Small intestine (tissue), 7 donors: ENCODE measurements at regions not wholly inside any gene's neighbourhood (a gene's known extent, or its start where the extent isn't known, plus 50 kb on each side); places are given as distances from the start of the nearest gene placed in this dataset.

Experiments
- DNase-seq, 2 donors: peaks; one replicate each; pipeline versions ENCODE4 v3.0.0 to v3.0.0-alpha.2; 2013
- FAIRE-seq: peaks from 2 replicates; lab custom pipeline; 2012; peaks lifted over from hg19 to GRCh38; lab: Jason Lieb, UNC
- H3K27ac ChIP-seq, 3 donors: one replicate each; pipeline ENCODE4 v1.5.1; 2013; ENCODE audit warnings: low read length in 2 of 3, mild to moderate bottlenecking in 2 of 3, control low read depth in 1 of 3, inconsistent platforms in 1 of 3, low read depth in 1 of 3, moderate library complexity in 1 of 3
- H3K27me3 ChIP-seq, 3 donors: one replicate each; pipeline ENCODE4 v1.6.1; 2013; ENCODE audit warnings: low read length in 3 of 3, inconsistent platforms in 1 of 3; ENCODE audit not compliant: control insufficient read depth in 3 of 3, insufficient read depth in 3 of 3
- H3K36me3 ChIP-seq, 3 donors: one replicate each; pipeline ENCODE4 v1.6.1; 2013; ENCODE audit warnings: low read length in 3 of 3, inconsistent platforms in 1 of 3, low read depth in 1 of 3, mild to moderate bottlenecking in 1 of 3, moderate library complexity in 1 of 3; ENCODE audit not compliant: control insufficient read depth in 3 of 3, insufficient read depth in 2 of 3
- H3K4me1 ChIP-seq, 3 donors: one replicate each; pipeline ENCODE4 v1.6.1; 2013; ENCODE audit warnings: low read length in 2 of 3, inconsistent platforms in 1 of 3, low read depth in 1 of 3, mild to moderate bottlenecking in 1 of 3, moderate library complexity in 1 of 3; ENCODE audit not compliant: control insufficient read depth in 3 of 3, insufficient read depth in 2 of 3
- H3K4me3 ChIP-seq, 3 donors: one replicate each; pipeline ENCODE4 v1.5.1; 2013; ENCODE audit warnings: low read length in 3 of 3, control low read depth in 1 of 3, inconsistent platforms in 1 of 3, low read depth in 1 of 3, mild to moderate bottlenecking in 1 of 3, moderate library complexity in 1 of 3
- H3K9me3 ChIP-seq, 2 donors: one replicate each; pipeline ENCODE4 v1.6.1; 2013; ENCODE audit warnings: low read depth in 1 of 2, low read length in 1 of 2; ENCODE audit not compliant: control insufficient read depth in 2 of 2, insufficient read depth in 1 of 2
- WGBS, 3 donors: extraction: QIAGEN DNeasy Blood & Tissue Kit; methylation state at CpG; one replicate each; pipeline ENCODE4 v1.1.7; 2013; 5-methylcytosine and 5-hydroxymethylcytosine counted together
- donor health status: healthy with polysubstance abuse.
- donor health status: control.
- donor health status: control.
- donor health status: Bipolar disorder and iron deficiency.
- donor health status: healthy.

- 71 to 85% (median 79%) methylated on average over 10 of the region's 10 CpGs for WGBS, 3 donors
- Histone ChIP-seq H3K4me3 (no peak overlapping the region), H3K36me3 (no peaks in the 10 kb centered on the region), H3K27me3 (no peaks in the 10 kb centered on the region), H3K4me1 (peaks cover 0 to 8% (median 0%) of the 10 kb centered on the region in 3 donors), H3K9me3 (peaks cover 0 to 6% of the 10 kb centered on the region in 2 donors), H3K27ac (peak overlapping the region in 1 of 3 donors; percentile 29)
- FAIRE-seq (no peak), DNase-seq (peak in 1 of 2 donors; percentile 57)
These were observed 183.7 kb downstream of the RGS3 start for GRCh38 chr9:113646946-113647914.

GRCh38 chr9:113648048-113648447, 184.5 kb downstream of the RGS3 start:
- 62 to 70% (median 66%) methylated on average over 2 of the region's 2 CpGs for WGBS, 3 donors
- FAIRE-seq (no peak), DNase-seq (no peak)
- no peaks in the 10 kb centered on the region for H3K36me3 ChIP-seq
- H3K4me3 ChIP-seq, result no peak overlapping the region
- H3K27ac ChIP-seq, result peak overlapping the region in 1 of 3 donors; percentile 29
- peaks cover 0 to 6% of the 10 kb centered on the region in 2 donors for H3K9me3 ChIP-seq
- no peaks in the 10 kb centered on the region for H3K27me3 ChIP-seq
- peaks cover 0 to 12% (median 0%) of the 10 kb centered on the region in 3 donors for H3K4me1 ChIP-seq

DNA sequence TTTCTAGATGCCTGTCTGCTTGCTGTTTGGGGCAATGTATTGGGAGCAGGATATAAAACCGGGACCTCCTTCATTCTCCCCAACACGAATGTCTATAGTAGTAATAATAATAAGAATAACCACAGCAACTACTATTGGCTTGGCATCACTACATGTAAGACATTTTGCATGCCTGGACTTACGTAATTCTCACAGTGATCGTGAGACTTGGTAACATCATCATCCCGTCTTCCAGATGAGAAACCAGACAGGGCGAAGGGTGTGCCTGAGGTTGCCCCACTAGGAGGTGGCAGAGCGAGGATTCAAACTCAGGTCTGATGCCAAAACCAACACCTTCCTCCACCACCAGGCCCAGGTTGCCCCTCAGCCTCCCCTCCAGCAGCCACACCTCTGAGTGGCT, 185.1 kb downstream of the RGS3 start:
- H3K27ac ChIP-seq, result peak overlapping the region in 1 of 3 donors; percentile 29
- FAIRE-seq (no peak), DNase-seq (no peak)
- 87 to 93% (median 89%) methylated on average over 7 of the region's 7 CpGs for WGBS, 3 donors
- no peaks in the 10 kb centered on the region for H3K27me3 ChIP-seq
- peaks cover 0 to 6% of the 10 kb centered on the region in 2 donors for H3K9me3 ChIP-seq
- H3K36me3 ChIP-seq, result no peaks in the 10 kb centered on the region
- H3K4me3 ChIP-seq, result no peak overlapping the region
- H3K4me1 ChIP-seq, result peaks cover 0 to 12% (median 0%) of the 10 kb centered on the region in 3 donors

GRCh38 chr9:113649054-113649453, 185.5 kb downstream of the RGS3 start:
- Histone ChIP-seq H3K27me3 (no peaks in the 10 kb centered on the region), H3K9me3 (peaks cover 0 to 6% of the 10 kb centered on the region in 2 donors), H3K4me1 (peaks cover 0 to 12% (median 0%) of the 10 kb centered on the region in 3 donors), H3K4me3 (no peak overlapping the region), H3K36me3 (no peaks in the 10 kb centered on the region), H3K27ac (no peak overlapping the region)
- DNase-seq, result peak in 1 of 2 donors; percentile 24
- no peak for FAIRE-seq
- WGBS, 3 donors, result 61 to 75% (median 67%) methylated on average over 11 of the region's 11 CpGs

DNA sequence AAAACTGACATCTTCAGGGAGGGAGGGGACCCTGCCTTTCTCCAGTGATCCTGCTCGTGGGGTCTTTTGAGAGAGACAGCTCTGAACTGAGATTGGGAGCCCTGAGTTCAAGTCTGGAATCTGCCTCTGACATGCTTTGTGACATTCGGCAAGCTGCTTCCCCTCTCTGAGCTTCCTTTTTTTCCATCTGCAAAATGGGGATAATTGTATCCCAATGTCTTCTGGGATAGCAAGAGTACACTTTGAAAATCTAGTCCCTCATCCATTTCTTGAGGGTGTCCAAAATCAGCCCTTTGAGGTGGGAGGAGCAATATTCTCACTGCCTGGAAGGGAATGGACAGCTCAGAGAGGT, 186.3 kb downstream of the RGS3 start:
- no peak overlapping the region for H3K4me3 ChIP-seq
- no peak for FAIRE-seq
- H3K4me1 ChIP-seq, result peaks cover 0 to 12% (median 0%) of the 10 kb centered on the region in 3 donors
- no peak overlapping the region for H3K27ac ChIP-seq
- 81 to 89% (median 85%) methylated on average over 2 of the region's 2 CpGs for WGBS, 3 donors
- H3K36me3 ChIP-seq, result no peaks in the 10 kb centered on the region
- no peak for DNase-seq
- H3K27me3 ChIP-seq, result no peaks in the 10 kb centered on the region
- peaks cover 0 to 6% of the 10 kb centered on the region in 2 donors for H3K9me3 ChIP-seq

DNA sequence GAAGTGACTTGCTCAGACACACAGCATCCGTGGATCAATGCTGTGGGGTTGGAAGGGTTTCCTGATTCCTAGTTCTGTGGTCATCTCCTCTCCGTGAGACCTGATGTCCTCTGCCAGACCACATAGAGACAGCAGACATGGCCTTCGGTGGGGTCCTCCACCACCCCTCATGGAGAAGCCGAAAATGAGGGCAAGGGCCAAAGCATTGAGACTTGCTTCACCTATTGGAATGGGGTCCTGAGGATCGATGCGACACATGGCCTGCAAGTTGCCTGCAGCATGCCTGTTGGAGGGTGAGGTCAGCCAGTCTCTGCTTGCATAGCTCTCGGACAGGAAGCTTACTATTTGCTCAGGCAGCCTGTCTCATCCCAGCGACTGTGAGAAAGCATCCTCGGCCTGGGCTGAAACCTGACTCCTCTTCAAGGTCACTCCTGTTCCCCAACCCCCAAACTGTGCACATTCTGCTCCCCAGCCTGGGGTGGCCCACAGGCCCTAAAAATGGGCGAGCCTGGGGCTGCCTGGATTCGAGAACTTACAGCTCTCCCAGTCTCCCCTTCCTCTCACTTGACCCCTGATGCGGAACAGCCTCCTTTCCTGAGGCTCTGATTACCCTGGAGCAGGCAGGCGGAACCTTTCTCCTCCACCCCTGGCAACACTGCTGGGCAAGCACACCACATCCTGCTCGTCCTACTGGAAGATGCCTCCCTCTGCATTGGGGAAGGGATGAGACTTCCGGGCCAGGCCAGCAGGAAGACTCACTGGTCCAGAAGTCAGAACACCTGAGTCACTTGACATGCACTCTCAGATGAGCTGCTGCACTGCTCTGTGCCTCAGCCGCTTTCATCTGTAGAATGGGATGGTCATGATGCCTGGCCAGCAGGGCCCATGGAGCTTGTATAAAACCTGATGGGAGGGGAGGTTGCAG, 186.9 kb downstream of the RGS3 start:
- DNase-seq, result no peak

DNA sequence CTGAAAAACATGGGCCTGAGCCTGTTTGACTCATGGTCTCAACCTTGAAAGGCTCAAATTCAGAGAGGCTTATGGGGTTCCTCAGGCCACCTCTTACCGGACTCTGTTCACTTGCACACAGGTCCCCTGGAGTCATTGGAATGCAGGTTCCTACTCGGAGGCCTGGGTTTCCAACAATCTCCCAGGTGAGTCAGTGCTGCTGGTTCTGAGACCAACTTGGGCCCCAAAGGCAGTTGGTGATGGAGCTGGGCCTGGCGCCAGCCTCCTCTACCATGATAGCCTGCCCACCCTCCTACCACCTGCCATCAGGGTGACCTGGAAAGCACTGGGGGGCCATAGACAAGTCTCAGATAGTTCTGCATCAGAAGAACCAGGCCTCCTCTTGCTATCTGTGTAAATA, 188.4 kb downstream of the RGS3 start:
- Histone ChIP-seq H3K9me3 (peaks cover 0 to 1% of the 10 kb centered on the region in 2 donors), H3K36me3 (no peaks in the 10 kb centered on the region), H3K4me1 (peaks cover 0 to 16% (median 0%) of the 10 kb centered on the region in 3 donors), H3K27ac (no peak overlapping the region), H3K27me3 (no peaks in the 10 kb centered on the region), H3K4me3 (no peak overlapping the region)
- DNase-seq (no peak), FAIRE-seq (no peak)
- 93 to 98% (median 95%) methylated on average over 3 of the region's 3 CpGs for WGBS, 3 donors

More for the DNA sequence above, 186.9 kb downstream of the RGS3 start:
- no peak overlapping the region for H3K27ac ChIP-seq
- H3K9me3 ChIP-seq, result peaks cover 0 to 6% of the 10 kb centered on the region in 2 donors
- no peak for FAIRE-seq
- peaks cover 0 to 16% (median 0%) of the 10 kb centered on the region in 3 donors for H3K4me1 ChIP-seq
- H3K4me3 ChIP-seq, result no peak overlapping the region
- WGBS, 3 donors, result 83 to 87% (median 83%) methylated on average over 16 of the region's 16 CpGs
- no peaks in the 10 kb centered on the region for H3K36me3 ChIP-seq
- H3K27me3 ChIP-seq, result no peaks in the 10 kb centered on the region
